ENCODE measurements at regions not wholly inside any gene's neighbourhood (a gene's known extent, or its start where the extent isn't known, plus 50 kb on each side); places are given as distances from the start of the nearest gene placed in this dataset.
"Not testable (repeated sequence)": the region's sequence is repeated elsewhere in the genome, so short reads cannot be mapped to it uniquely, and the experiment has no call there.

- DNase-seq (ENCODE audit: low spot score), result no peak
Measured at GRCh38 chr12:89062996-89063395, 289.3 kb downstream of the DUSP6 start.

- no peak for DNase-seq (ENCODE audit: low spot score)
Measured at GRCh38 chr12:89059721-89060541, 292.4 kb downstream of the DUSP6 start.

- DNase-seq (ENCODE audit: low spot score), result no peak
Measured at GRCh38 chr12:89059056-89059455, 293.2 kb downstream of the DUSP6 start.

- no peak for DNase-seq (ENCODE audit: low spot score)
Measured at GRCh38 chr12:89058402-89058801, 293.9 kb downstream of the DUSP6 start.

- not testable (repeated sequence) for DNase-seq (ENCODE audit: low spot score)
Measured at GRCh38 chr12:89053817-89054216, 298.5 kb downstream of the DUSP6 start.

GRCh38 chr12:89051065-89051677 lies 301.1 kb downstream of the DUSP6 start:
- DNase-seq (ENCODE audit: low spot score), result peak; percentile 48

GRCh38 chr12:89047856-89048418 lies 304.4 kb downstream of the DUSP6 start:
- no peak for DNase-seq (ENCODE audit: low spot score)

- no peak for DNase-seq (ENCODE audit: low spot score)
Measured at GRCh38 chr12:89041078-89041477, 311.2 kb downstream of the DUSP6 start.

- no peak for DNase-seq (ENCODE audit: low spot score)
Measured at GRCh38 chr12:89040146-89040964, 311.9 kb downstream of the DUSP6 start.

GRCh38 chr12:89038831-89039512 lies 313.3 kb downstream of the DUSP6 start:
- no peak for DNase-seq (ENCODE audit: low spot score)

- no peak for DNase-seq (ENCODE audit: low spot score)
Measured at GRCh38 chr12:89033062-89033461, 319.2 kb downstream of the DUSP6 start.

- DNase-seq (ENCODE audit: low spot score), result no peak
Measured at GRCh38 chr12:89029961-89030360, 322.3 kb downstream of the DUSP6 start.

GRCh38 chr12:89024580-89024979 lies 327.7 kb downstream of the DUSP6 start:
- DNase-seq (ENCODE audit: low spot score), result no peak

GRCh38 chr12:89023936-89024335 lies 328.4 kb downstream of the DUSP6 start:
- DNase-seq (ENCODE audit: low spot score), result no peak

GRCh38 chr12:89020689-89021088 lies 331.6 kb downstream of the DUSP6 start:
- no peak for DNase-seq (ENCODE audit: low spot score)

GRCh38 chr12:89020121-89020480 lies 332.2 kb downstream of the DUSP6 start:
- no peak for DNase-seq (ENCODE audit: low spot score)

GRCh38 chr12:89019439-89020120 lies 332.7 kb downstream of the DUSP6 start:
- peak; percentile 77 for DNase-seq (ENCODE audit: low spot score)

GRCh38 chr12:89016970-89017778 lies 335.1 kb downstream of the DUSP6 start:
- DNase-seq (ENCODE audit: low spot score), result peak; percentile 49

GRCh38 chr12:89015419-89015818 lies 336.9 kb downstream of the DUSP6 start:
- DNase-seq (ENCODE audit: low spot score), result no peak

- no peak for DNase-seq (ENCODE audit: low spot score)
Measured at GRCh38 chr12:88998421-88998820, 353.9 kb downstream of the DUSP6 start.

Data from D341Med (cell line).